WERI-Rb-1 (cell line): ENCODE measurements at regions not wholly inside any gene's neighbourhood (a gene's known extent, or its start where the extent isn't known, plus 50 kb on each side); places are given as distances from the start of the nearest gene placed in this dataset.

ENCODE experiments used
- DNase-seq: peaks from one replicate; pipeline ENCODE4 v3.0.0-alpha.2; 2020
- H3K27ac ChIP-seq: fragments of 250-450 bp; sonication (Bioruptor Pico); 2 replicates; pipeline ENCODE4 v1.5.1; 2020; ENCODE audit warnings: mild to moderate bottlenecking, moderate library complexity
- H3K27me3 ChIP-seq: fragments of 250-450 bp; sonication (Bioruptor Pico); 2 replicates; pipeline ENCODE4 v1.5.1; 2021; ENCODE audit warnings: mild to moderate bottlenecking, low read depth, moderate library complexity; ENCODE audit not compliant: insufficient read depth, severe bottlenecking
- H3K36me3 ChIP-seq: fragments of 250-450 bp; sonication (Bioruptor Pico); 2 replicates; pipeline ENCODE4 v1.5.1; 2020; ENCODE audit warnings: mild to moderate bottlenecking, moderate library complexity
- H3K4me3 ChIP-seq: 2 replicates; pipeline ENCODE4 v1.5.1; 2011; ENCODE audit warnings: low read depth, mild to moderate bottlenecking, control low read depth, low read length
- H3K9me3 ChIP-seq: fragments of 250-450 bp; sonication (Bioruptor Pico); 2 replicates; pipeline ENCODE4 v1.5.1; 2021; ENCODE audit warnings: mild to moderate bottlenecking, moderate library complexity; ENCODE audit not compliant: severe bottlenecking
- TF ChIP-seq, protein P1 (sequence below): IDR thresholded peaks from 2 replicates; pipeline ENCODE4 v1.5.1; 2011; ENCODE audit warnings: low read depth, mild to moderate bottlenecking, control low read depth, inconsistent platforms, low read length

DNA sequence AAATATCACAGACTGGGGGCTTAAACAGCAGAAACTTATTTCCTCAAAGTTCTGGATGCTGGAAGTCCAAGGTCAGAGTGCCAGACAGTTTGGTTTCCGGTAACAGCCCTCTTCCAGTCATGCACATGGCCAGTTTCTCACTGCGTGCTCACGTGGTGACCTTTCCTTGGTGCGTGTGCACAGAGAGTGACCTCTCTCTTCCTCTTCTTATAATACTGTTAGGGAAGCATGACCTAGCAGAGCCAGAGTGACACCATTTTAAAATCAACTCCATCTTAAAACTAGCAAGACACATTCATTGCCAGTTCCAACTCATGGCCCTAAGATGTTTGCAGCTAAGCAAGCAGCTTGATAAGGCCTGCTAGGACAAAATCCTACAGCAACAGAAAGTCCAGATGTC, 221.5 kb upstream of the DAAM1 start:
- TF ChIP-seq, protein P1, sequence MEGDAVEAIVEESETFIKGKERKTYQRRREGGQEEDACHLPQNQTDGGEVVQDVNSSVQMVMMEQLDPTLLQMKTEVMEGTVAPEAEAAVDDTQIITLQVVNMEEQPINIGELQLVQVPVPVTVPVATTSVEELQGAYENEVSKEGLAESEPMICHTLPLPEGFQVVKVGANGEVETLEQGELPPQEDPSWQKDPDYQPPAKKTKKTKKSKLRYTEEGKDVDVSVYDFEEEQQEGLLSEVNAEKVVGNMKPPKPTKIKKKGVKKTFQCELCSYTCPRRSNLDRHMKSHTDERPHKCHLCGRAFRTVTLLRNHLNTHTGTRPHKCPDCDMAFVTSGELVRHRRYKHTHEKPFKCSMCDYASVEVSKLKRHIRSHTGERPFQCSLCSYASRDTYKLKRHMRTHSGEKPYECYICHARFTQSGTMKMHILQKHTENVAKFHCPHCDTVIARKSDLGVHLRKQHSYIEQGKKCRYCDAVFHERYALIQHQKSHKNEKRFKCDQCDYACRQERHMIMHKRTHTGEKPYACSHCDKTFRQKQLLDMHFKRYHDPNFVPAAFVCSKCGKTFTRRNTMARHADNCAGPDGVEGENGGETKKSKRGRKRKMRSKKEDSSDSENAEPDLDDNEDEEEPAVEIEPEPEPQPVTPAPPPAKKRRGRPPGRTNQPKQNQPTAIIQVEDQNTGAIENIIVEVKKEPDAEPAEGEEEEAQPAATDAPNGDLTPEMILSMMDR, result no peak
- H3K9me3 ChIP-seq, result no peaks in the 10 kb centered on the region
- no peak for DNase-seq
- no peak overlapping the region for H3K4me3 ChIP-seq
- no peak overlapping the region for H3K27ac ChIP-seq
- H3K36me3 ChIP-seq, result no peaks in the 10 kb centered on the region
- no peaks in the 10 kb centered on the region for H3K27me3 ChIP-seq

DNA sequence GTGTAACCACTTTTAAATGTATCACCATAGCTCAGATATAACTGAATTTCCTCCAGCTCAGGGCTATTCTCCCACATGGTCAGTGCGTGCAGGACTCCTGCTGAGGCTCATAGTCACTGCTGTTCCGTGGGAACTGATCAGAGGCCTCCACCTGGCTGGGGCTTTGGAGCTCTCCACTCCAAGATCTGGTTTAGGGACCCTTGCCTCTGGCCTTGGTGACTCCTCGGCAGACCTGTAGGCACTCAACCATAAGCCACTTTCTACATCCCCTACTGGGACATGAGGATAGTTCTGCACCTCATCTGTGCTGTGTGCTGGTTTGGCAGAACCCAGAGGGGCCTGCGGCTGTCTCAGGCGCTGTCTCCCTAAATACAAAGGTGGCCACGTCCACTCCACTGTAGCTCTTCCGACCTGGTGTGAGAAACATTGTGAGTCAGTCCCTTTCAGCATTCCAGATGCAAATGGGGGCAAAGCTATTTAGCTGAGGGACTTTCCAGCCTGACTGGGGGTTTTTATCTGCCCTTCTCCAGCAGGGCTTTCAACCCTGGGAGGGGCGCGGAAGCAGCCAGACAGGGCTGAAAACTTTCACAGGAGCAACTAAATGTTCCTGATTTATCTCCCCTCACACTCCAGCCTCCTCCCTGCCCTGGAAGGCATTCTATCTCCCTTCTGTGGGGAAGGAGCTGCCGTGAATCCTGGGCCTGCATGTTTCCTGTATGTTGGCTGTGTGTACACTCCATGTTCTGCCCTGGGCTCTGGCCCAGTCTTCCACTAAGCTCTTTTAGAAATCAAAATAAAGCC, 218.3 kb upstream of the DAAM1 start:
- Histone ChIP-seq H3K4me3 (no peak overlapping the region), H3K36me3 (no peaks in the 10 kb centered on the region), H3K27ac (no peak overlapping the region), H3K9me3 (peaks cover 10% of the 10 kb centered on the region), H3K27me3 (no peaks in the 10 kb centered on the region)
- TF ChIP-seq, protein P1, result no peak
- no peak for DNase-seq

DNA sequence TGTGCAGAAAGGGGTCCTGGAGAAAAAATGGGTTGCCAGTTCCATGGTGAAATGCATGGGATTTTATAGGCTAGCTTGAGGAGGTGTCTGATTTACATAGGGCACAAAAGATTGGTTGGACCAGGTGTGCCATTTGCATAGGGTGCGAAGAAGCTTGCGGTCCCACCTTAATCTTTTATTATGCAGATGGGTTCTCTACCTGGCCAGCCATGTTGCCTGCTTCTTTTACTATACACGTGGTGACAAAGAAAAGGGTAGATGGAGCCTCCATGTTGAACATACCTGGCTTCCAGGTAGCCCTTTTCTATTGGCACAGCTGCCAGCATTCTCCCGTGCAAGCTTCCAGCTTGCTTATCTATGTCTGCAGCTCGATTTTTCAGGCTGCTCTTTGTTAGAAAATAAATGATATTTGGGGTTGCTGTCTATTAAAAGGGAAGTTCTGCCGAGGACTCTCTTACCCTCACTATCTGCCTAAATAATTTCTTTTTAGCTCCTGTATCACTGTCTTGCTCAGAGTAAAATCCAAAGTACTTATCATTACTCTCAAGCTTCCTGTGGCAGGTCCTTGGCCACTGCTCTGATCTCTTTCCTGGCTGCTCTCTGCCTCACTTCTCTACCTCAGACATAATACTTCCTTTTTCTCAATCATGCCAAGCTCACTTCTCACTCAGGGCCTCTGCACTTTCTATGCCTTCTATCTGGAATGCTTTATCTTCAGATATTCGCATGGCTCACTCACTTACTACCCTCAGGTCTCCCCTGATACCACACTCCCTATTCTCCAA, 216.0 kb upstream of the DAAM1 start:
- Histone ChIP-seq H3K27me3 (no peaks in the 10 kb centered on the region), H3K9me3 (peaks cover 10% of the 10 kb centered on the region), H3K36me3 (no peaks in the 10 kb centered on the region), H3K4me3 (no peak overlapping the region), H3K27ac (no peak overlapping the region)
- TF ChIP-seq, protein P1, result no peak
- DNase-seq, result no peak

DNA sequence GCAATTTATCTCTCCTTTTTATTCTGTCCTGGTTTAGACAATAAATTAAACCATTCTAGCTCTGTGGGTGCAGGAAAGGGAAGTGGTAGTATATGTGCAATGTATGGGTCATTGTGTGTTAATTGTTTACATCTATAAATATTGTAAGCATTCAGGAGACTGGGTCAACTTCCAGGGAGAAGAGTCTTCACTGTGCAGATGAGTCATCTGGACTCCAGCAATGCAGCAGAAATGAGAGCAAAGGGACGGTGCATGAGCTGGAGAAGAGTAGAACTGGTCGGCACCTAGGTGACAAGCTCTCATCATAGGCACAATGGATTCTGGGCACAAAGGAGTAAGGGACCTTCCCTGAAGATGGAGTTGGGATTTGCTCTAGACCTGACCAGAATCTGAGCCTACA, 211.1 kb upstream of the DAAM1 start:
- DNase-seq, result no peak
- Histone ChIP-seq H3K27ac (no peak overlapping the region), H3K36me3 (no peaks in the 10 kb centered on the region), H3K9me3 (peaks cover 10% of the 10 kb centered on the region), H3K4me3 (no peak overlapping the region), H3K27me3 (no peaks in the 10 kb centered on the region)
- TF ChIP-seq, protein P1, result no peak

DNA sequence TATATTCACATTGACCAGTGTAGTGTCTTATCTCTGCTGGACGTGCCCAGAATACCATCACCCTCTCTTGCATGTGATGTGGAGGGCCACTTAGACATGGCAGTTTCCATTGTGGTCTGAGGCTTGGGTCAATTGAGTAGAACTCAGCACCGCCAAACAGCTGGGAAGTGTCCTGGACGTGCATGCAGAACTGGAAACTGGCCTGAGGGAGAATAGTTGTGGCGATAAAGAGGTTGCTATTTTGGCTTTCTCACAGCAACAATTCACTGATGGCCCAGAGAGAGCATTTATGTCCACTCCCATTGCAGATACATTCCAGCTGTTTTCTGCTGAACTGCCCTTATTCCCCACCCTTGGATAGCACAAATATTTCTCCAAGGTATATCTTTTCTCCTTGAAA, 210.1 kb upstream of the DAAM1 start:
- no peaks in the 10 kb centered on the region for H3K36me3 ChIP-seq
- no peak overlapping the region for H3K27ac ChIP-seq
- peaks cover 10% of the 10 kb centered on the region for H3K9me3 ChIP-seq
- TF ChIP-seq, protein P1, result no peak
- H3K4me3 ChIP-seq, result no peak overlapping the region
- DNase-seq, result no peak
- no peaks in the 10 kb centered on the region for H3K27me3 ChIP-seq
